ENCODE measurements at regions not wholly inside any gene's neighbourhood (a gene's known extent, or its start where the extent isn't known, plus 50 kb on each side); places are given as distances from the start of the nearest gene placed in this dataset.

DNA sequence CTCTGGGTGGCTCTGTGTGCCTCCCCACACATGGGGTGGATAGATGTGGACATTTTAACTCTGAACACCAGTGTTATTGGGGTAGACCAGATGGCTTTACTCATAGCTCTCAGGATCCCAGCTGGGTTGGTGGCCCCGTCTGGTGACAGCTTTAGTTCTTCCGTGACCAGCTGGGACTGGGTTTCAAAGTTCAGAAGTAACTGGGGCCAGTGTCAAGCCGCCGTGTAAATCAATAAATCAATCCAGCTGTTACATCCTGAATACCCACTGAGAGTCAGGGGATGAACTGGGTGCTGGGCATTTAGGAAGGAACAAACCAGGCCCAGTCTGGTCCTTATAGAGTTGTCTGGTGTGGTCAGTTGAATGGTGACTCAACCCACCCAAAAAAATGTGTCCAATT is 269.4 kb downstream of the CTTN start:
- TF ChIP-seq, protein P1, sequence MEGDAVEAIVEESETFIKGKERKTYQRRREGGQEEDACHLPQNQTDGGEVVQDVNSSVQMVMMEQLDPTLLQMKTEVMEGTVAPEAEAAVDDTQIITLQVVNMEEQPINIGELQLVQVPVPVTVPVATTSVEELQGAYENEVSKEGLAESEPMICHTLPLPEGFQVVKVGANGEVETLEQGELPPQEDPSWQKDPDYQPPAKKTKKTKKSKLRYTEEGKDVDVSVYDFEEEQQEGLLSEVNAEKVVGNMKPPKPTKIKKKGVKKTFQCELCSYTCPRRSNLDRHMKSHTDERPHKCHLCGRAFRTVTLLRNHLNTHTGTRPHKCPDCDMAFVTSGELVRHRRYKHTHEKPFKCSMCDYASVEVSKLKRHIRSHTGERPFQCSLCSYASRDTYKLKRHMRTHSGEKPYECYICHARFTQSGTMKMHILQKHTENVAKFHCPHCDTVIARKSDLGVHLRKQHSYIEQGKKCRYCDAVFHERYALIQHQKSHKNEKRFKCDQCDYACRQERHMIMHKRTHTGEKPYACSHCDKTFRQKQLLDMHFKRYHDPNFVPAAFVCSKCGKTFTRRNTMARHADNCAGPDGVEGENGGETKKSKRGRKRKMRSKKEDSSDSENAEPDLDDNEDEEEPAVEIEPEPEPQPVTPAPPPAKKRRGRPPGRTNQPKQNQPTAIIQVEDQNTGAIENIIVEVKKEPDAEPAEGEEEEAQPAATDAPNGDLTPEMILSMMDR (conservative IDR thresholded peaks at IDR 0.05; ENCODE audit: low read length): no peak
- H3K4me3 ChIP-seq (ENCODE audit: low read length): no peak overlapping the region
- DNase-seq (ENCODE audit: low read depth): no peak

DNA sequence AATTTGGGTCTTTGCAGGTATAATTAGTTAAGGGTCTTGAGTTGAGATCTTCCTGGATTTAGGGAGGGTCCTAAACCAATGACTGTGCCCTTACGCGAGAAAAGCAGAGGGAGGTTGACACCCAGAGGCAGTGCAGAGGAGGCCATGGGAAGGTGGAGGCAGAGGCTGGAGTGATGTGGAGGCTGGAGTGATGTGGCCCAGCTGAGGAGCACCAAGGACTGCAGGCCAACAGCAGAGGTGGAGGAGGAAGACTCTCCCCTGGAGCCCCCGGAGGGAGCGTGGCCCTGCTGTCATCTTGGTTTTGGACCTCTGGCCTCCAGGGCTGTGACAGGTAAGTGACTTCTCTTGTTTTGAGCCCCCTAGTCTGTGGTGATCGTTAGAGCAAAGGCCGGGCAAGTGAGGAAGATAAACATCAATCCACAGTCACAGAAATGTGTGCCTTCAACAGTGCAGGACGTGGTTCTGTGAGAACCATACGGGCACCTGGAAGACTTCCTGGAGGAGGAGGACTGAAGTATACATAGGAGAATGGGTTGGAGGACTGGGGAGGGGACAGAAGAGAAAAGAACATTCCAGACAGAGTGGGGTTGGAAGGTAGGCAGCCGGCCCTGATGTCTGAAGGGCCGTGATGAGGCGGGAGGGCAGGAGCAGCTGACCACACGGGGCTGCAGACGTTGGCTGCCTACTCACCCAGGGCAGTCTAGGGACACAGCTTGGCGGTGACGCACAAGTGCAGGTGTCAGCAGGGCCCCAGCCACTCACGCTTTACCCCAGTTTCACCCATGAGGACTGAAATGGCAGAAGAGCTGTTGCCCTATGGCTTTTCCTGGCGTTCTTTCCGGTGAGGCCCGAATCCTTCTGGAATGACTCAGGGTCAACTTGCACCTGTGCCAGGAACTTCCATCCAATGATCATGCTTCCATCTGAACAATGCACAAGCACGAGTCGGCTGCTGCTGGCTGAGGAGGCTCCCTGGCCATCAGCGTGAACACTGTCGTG is 270.2 kb downstream of the CTTN start:
- no peak overlapping the region for H3K4me3 ChIP-seq (ENCODE audit: low read length)
- DNase-seq (ENCODE audit: low read depth): no peak
- TF ChIP-seq, protein P1 (conservative IDR thresholded peaks at IDR 0.05; ENCODE audit: low read length): no peak

DNA sequence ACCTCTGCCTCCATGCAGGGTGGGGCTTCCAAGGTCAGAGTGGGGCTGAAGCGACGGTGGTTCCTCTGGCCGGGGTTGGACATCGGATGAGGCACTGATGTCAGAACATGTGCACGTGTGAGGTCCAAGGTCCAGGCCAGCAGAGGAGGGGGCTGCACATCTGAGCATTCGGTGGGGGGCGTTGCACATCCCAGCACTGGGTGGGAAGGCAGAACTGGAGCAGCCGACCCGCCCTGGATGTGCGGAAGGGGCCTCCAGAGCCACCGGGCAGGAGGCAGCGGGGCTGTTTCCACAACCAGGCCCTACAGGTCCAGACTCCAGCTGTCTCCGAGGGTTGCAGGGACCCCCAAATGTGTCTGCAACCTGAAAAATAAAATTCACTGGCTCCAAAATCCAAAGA is 271.0 kb downstream of the CTTN start:
- H3K4me3 ChIP-seq (ENCODE audit: low read length): no peak overlapping the region
- no peak for DNase-seq (ENCODE audit: low read depth)
- TF ChIP-seq, protein P1 (conservative IDR thresholded peaks at IDR 0.05; ENCODE audit: low read length): no peak

DNA sequence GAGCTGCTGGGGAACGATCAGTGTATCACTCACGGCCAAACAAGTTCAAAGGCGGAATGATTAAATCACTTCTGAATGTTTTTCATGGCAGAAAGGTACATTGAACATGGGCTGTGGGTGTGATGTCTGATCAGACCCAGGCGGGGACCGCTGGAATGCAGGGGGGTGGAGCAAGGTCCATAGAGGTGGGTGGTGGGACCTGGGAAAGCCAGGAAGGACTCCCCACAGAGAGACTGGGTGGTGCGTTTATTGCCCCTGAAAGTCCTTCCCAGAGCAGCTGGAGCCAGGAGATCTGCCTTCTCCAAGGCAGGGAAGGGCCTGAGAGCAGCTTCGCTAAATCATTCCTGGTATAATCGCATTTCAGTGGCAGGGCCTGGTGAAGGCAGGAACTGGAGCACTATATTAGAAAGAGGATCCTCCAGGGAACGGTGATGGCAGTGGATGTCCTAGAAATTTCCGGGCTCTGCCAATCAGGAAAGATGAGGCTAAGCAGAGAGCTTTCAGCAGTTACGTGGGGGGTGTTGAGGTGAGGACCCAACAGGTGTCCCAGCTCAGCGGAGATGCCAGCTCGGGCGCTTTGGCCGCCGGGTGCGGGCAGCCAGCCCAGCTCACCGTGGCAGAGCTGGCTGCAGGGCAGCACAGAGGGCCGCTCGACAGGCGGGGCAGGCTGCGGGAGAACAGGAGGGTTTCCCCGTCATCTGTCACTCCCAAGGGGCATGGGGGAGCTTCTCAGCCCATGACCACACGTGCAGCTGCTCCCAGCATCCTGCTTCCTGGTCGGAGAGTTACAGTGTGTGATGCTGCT is 271.7 kb downstream of the CTTN start:
- TF ChIP-seq, protein P1 (conservative IDR thresholded peaks at IDR 0.05; ENCODE audit: low read length): no peak
- no peak for DNase-seq (ENCODE audit: low read depth)
- H3K4me3 ChIP-seq (ENCODE audit: low read length): no peak overlapping the region

DNA sequence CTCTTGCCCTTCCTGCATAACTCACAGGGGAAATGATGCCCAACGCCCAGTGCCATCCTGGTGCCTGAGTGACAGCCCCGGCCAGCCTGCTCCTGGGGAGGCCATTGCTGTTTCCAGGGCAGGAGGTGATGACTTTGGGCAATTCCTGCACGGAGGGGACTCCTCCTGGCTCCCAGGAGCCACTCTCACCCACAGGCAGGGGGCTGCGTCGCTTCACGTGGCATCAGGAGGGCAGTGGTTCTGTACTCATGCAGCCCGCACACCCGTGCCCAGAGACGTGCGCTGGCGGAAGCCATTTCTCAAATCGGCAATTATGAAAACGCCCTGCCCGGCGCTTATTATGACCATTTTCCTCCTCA is 272.3 kb downstream of the CTTN start:
- no peak overlapping the region for H3K4me3 ChIP-seq (ENCODE audit: low read length)
- DNase-seq (ENCODE audit: low read depth): no peak
- TF ChIP-seq, protein P1 (conservative IDR thresholded peaks at IDR 0.05; ENCODE audit: low read length): no peak

DNA sequence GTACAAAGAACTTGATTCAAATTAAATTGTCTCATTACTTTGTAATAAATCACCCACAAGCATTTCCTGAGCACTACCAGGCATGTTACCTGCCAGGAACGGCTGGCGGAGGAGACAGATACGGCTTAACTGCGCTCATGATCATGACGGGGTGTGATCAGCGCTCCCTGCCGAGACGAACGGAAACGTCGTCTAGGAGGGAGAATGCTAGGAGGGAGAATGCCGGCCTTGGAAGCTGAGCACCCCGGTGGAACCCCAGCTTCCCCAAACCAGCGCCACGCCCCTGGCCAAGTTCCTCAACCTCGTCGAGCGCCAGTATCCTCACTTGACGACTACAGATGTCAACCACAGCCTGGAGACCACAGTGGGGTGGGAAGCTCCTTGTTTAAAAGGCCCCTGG is 272.8 kb downstream of the CTTN start:
- no peak for DNase-seq (ENCODE audit: low read depth)
- H3K4me3 ChIP-seq (ENCODE audit: low read length): no peak overlapping the region
- TF ChIP-seq, protein P1 (conservative IDR thresholded peaks at IDR 0.05; ENCODE audit: low read length): no peak
